Astrocyte of the spinal cord (primary cell): ENCODE measurements at regions not wholly inside any gene's neighbourhood (a gene's known extent, or its start where the extent isn't known, plus 50 kb on each side); places are given as distances from the start of the nearest gene placed in this dataset.
"Not testable (repeated sequence)": the region's sequence is repeated elsewhere in the genome, so short reads cannot be mapped to it uniquely, and the experiment has no call there.

Source experiments
- DNase-seq: peaks from one replicate; pipeline ENCODE4 v3.0.0; 2011; ENCODE audit warnings: low read depth, low spot score
- H3K4me3 ChIP-seq: 2 replicates; pipeline ENCODE4 v1.5.1; 2011; ENCODE audit warnings: low read depth, mild to moderate bottlenecking, low read length, moderate library complexity
- CTCF ChIP-seq: IDR thresholded peaks from 2 replicates; pipeline ENCODE4 v1.5.1; 2012; ENCODE audit warnings: low read depth, mild to moderate bottlenecking, low read length, inconsistent platforms
- in situ Hi-C: cut with HindIII; loops from 2 replicates; pipeline ENCODE4 v1.10.0; 2017; ENCODE audit warnings: low sequenced_read_pairs

- in situ Hi-C loops = no loop called here
- no peak overlapping the region for H3K4me3 ChIP-seq
- TF ChIP-seq CTCF = no peak
- DNase-seq = no peak
Observed at GRCh38 chr5:53792338-53792737, 231.9 kb downstream of the NDUFS4 start.

GRCh38 chr5:53799644-53800043 is 239.2 kb downstream of the NDUFS4 start:
- DNase-seq, in situ Hi-C loops: not testable (repeated sequence)

GRCh38 chr5:53808392-53808791 is 248.0 kb downstream of the NDUFS4 start:
- H3K4me3 ChIP-seq, DNase-seq, in situ Hi-C loops: not testable (repeated sequence)

More at GRCh38 chr5:53799644-53800043, 239.2 kb downstream of the NDUFS4 start:
- H3K4me3 ChIP-seq = not testable (repeated sequence)

- no peak for DNase-seq
- no peak for TF ChIP-seq CTCF
- in situ Hi-C loops = no loop called here
- no peak overlapping the region for H3K4me3 ChIP-seq
Observed at GRCh38 chr5:53814819-53815218, 254.4 kb downstream of the NDUFS4 start.

- in situ Hi-C loops = no loop called here
- no peak for TF ChIP-seq CTCF
- H3K4me3 ChIP-seq = no peak overlapping the region
- no peak for DNase-seq
Observed at GRCh38 chr5:53815471-53815870, 255.0 kb downstream of the NDUFS4 start.

GRCh38 chr5:53817183-53817582 is 256.7 kb downstream of the NDUFS4 start:
- no peak overlapping the region for H3K4me3 ChIP-seq
- in situ Hi-C loops = no loop called here
- TF ChIP-seq CTCF = no peak
- DNase-seq = no peak

- no peak for TF ChIP-seq CTCF
- no peak overlapping the region for H3K4me3 ChIP-seq
- in situ Hi-C loops = no loop called here
- DNase-seq = no peak
Observed at GRCh38 chr5:53819482-53819881, 259.0 kb downstream of the NDUFS4 start.

- in situ Hi-C loops = no loop called here
- TF ChIP-seq CTCF = no peak
- no peak for DNase-seq
- no peak overlapping the region for H3K4me3 ChIP-seq
Observed at GRCh38 chr5:53820119-53820801, 259.8 kb downstream of the NDUFS4 start.
